BJ (cell line): ENCODE measurements at regions not wholly inside any gene's neighbourhood (a gene's known extent, or its start where the extent isn't known, plus 50 kb on each side); places are given as distances from the start of the nearest gene placed in this dataset. TPM values are rescaled to one million over a fixed set of nuclear protein-coding genes. Genes with fewer than 3 reads are reported as not detected.
"Not testable (repeated sequence)": the region's sequence is repeated elsewhere in the genome, so short reads cannot be mapped to it uniquely, and the experiment has no call there.

ENCODE experiments used
- CTCF ChIA-PET: fragments of 350-600 bp; formaldehyde crosslinking; extraction: SDS; loops from one replicate; lab custom pipeline; 2021; ENCODE audit warnings: antibody characterized with exemption, inconsistent platforms; lab: Yijun Ruan, JAX
- POLR2A ChIA-PET: fragments of 300-600 bp; sonication (Branson Sonifier 250); formaldehyde crosslinking; extraction: SDS; loops from one replicate; lab custom pipeline; 2021; ENCODE audit warnings: antibody characterized with exemption; lab: Charles Lee
- DNase-seq: peaks from one replicate; pipeline ENCODE4 v3.0.0-alpha.2; 2011; ENCODE audit warnings: low read depth
- H3K27me3 ChIP-seq: 2 replicates; pipeline ENCODE4 v1.6.0; 2011; ENCODE audit warnings: low read length; ENCODE audit not compliant: control insufficient read depth, insufficient read depth
- H3K36me3 ChIP-seq: 2 replicates; pipeline ENCODE4 v1.5.1; 2011; ENCODE audit warnings: low read length; ENCODE audit not compliant: control insufficient read depth, insufficient read depth
- H3K4me3 ChIP-seq: 2 replicates; pipeline ENCODE4 v1.5.1; 2011; ENCODE audit warnings: low read depth, mild to moderate bottlenecking, control low read depth, low read length
- small RNA-seq: library from RNA; depleted of rRNA; stranded (forward); fragments of <200 nt; gene quantifications from one replicate; pipeline ENCODE3, GENCODE V24; 2012; ENCODE audit warnings: low replicate concordance, low read depth; ENCODE audit not compliant: insufficient read length
- TF ChIP-seq, protein P1 (sequence below): IDR thresholded peaks from 2 replicates; pipeline ENCODE4 v1.5.1; 2011; ENCODE audit warnings: low read depth, mild to moderate bottlenecking, control low read depth, inconsistent platforms, low read length, moderate library complexity; ENCODE audit not compliant: insufficient read depth

- no peaks in the 10 kb centered on the region; the same call in 1 of the 2 replicates for H3K27me3 ChIP-seq
- no peak overlapping the region for H3K4me3 ChIP-seq
- POLR2A ChIA-PET: no interaction called here
- CTCF ChIA-PET: interaction anchor here (0.9 kb wide), 1 partner anchor 1958 kb away, joined by 3 read pairs; no protein-coding TSS in a partner anchor
- no peak for DNase-seq
- TF ChIP-seq, protein P1, sequence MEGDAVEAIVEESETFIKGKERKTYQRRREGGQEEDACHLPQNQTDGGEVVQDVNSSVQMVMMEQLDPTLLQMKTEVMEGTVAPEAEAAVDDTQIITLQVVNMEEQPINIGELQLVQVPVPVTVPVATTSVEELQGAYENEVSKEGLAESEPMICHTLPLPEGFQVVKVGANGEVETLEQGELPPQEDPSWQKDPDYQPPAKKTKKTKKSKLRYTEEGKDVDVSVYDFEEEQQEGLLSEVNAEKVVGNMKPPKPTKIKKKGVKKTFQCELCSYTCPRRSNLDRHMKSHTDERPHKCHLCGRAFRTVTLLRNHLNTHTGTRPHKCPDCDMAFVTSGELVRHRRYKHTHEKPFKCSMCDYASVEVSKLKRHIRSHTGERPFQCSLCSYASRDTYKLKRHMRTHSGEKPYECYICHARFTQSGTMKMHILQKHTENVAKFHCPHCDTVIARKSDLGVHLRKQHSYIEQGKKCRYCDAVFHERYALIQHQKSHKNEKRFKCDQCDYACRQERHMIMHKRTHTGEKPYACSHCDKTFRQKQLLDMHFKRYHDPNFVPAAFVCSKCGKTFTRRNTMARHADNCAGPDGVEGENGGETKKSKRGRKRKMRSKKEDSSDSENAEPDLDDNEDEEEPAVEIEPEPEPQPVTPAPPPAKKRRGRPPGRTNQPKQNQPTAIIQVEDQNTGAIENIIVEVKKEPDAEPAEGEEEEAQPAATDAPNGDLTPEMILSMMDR: no peak
- no peaks in the 10 kb centered on the region for H3K36me3 ChIP-seq
Measured at GRCh38 chr3:66934725-66935124, 63.4 kb upstream of the KBTBD8 start.

DNA sequence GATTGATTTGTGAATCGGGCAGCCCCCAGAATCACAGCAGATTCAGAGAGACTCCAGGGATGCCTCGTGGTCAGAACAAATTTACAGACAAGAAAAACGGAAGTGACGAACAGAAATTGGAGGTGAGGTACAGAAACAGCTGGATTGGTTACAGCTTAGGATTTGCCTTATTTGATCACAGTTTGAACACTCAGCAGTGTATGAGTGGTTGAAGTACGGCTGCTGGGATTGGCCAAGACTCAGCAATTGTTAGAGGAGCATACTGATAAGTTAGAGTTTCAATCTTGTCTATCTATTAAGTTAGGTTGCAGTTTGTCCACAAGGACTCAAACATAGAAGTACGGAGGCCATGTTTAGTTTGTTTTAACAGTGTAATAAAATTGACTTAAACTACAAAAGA, 61.1 kb upstream of the KBTBD8 start:
- H3K4me3 ChIP-seq, POLR2A ChIA-PET, H3K36me3 ChIP-seq, DNase-seq, H3K27me3 ChIP-seq: not testable (repeated sequence)
- CTCF ChIA-PET: interaction anchor here (1.2 to 3.8 kb wide), 3 partner anchors 18 to 1956 kb away, joined by 3 to 23 read pairs (median 21); no protein-coding TSS in a partner anchor

DNA sequence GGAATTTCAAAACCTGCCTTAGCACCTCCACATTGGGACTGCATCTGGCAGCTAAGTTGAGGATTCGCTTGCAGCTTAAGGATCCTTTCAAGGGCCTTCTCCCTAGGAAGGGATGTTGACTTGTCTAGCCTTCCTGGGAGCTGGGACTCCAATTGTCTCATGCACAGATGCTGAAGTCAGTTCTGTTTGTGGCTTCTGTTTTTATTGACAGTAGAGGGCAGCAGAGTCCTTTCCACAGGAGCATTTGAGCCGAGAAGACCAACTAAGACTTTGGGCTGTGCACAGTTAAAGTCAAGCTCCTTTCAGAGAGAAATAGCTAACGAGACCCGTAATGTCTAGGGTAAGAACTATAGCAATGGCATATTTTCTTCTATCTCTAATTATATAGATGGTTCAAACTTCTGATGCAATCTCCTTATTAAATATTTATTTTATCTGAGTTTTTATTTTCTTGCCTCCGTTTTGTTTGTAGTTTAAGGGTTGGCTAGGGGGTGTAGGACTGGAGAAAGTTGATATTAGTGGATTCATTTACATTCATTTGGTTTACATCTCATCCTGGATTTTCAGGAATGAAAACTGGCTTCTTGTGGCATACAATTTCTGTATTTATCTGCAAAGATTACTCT, 59.7 kb upstream of the KBTBD8 start:
- CTCF ChIA-PET: interaction anchor here (0.8 to 3.8 kb wide), 19 partner anchors 8 to 1955 kb away, joined by 3 to 23 read pairs (median 4); no protein-coding TSS in a partner anchor
- TF ChIP-seq, protein P1: peak; percentile 78
- DNase-seq: peak; percentile 6
- H3K36me3 ChIP-seq: no peaks in the 10 kb centered on the region
- POLR2A ChIA-PET: no interaction called here
- no peaks in the 10 kb centered on the region; the same call in 1 of the 2 replicates for H3K27me3 ChIP-seq
- no peak overlapping the region for H3K4me3 ChIP-seq

DNA sequence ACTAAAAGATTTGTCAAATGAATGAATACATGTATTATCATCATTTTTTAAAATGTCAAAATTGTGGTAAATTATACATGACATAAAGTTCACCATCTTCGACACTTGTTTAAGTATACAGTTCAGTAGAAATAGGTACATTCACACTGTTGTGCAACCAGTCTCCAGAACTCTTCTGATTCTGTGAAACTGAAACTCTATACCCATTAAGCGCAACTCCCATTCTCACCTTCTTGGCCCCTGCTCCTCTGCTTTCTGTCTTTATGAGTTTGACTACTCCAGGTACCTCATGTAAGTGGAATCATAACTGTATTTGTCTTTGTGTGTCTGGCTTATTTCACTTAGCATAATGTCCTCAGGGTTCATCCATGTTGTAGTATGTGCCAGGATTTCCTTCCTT, 50.1 kb upstream of the KBTBD8 start:
- Histone ChIP-seq H3K36me3 (no peaks in the 10 kb centered on the region), H3K27me3 (0 out of 2 replicates have a peak, but pooled peaks cover 1% of the 10 kb centered on the region), H3K4me3 (no peak overlapping the region)
- CTCF ChIA-PET: interaction anchor here (1.3 kb wide), 1 partner anchor 9 kb away, joined by 4 read pairs; no protein-coding TSS in a partner anchor
- no peak for DNase-seq
- TF ChIP-seq, protein P1: no peak
- POLR2A ChIA-PET: no interaction called here

Small RNAs in the stretch of these regions (small RNA-seq; reads per million reads assigned to genes)
- gene RPL21P41: not detected
